Fibroblast of skin of abdomen (primary cell): ENCODE measurements at regions not wholly inside any gene's neighbourhood (a gene's known extent, or its start where the extent isn't known, plus 50 kb on each side); places are given as distances from the start of the nearest gene placed in this dataset.
"Not testable (repeated sequence)": the region's sequence is repeated elsewhere in the genome, so short reads cannot be mapped to it uniquely, and the experiment has no call there.

Experiments
- DNase-seq: peaks from one replicate; pipeline ENCODE4 v3.0.0-alpha.2; 2013

DNA sequence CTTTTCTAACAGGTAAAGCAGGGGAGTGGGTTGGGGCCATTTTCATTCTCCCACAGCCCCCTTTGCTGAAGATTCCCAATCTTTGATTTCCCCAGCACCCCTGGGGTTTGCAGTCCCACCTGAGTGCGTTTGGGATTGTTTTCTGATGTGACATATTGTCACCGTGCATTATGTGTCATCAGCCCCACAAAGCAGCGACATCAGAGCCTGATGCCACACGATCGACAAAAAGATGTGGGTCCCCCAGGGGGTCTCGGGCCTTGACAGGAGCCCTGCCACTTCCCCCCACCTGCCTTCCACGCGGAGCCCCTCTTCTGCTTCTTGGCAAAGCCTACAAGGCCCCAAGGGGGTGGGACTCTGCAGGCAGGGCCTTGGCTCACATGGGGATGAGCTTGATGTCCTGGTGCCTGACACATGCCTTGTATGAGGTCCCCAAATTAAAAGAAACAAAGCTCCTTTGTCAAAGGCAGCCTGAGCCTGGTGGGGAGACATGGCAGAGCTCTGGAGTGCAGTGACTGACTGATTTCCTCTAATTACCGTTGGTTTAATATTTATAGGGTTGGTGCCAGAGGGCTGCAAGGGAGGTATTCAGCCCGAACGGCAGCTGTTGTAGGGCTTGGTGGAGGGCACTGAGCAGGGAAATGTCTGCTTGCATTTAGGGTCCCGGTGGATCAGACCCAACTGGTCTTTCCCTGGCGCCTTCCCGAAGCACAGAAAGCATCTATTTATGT lies 149.2 kb downstream of the MIAT start:
- no peak for DNase-seq

DNA sequence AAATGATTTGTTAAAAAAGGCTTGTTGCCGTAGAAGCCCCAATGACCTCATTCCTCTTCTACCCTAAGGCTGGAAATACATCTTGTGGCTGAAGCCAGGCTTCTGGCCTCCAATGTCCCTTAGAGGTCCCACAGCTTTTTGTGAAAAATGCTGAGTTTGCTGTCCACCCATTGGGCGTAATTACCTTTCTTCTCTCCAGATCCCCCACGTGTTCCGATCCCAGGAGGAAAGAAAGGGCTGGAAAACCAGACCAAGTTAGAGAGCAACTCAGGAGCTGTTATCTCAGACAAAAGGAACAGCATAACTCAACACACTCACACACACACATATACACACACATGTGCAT lies 154.2 kb downstream of the MIAT start:
- DNase-seq: no peak

- DNase-seq: no peak
These were observed 155.3 kb downstream of the MIAT start for GRCh38 chr22:26812731-26813130.

DNA sequence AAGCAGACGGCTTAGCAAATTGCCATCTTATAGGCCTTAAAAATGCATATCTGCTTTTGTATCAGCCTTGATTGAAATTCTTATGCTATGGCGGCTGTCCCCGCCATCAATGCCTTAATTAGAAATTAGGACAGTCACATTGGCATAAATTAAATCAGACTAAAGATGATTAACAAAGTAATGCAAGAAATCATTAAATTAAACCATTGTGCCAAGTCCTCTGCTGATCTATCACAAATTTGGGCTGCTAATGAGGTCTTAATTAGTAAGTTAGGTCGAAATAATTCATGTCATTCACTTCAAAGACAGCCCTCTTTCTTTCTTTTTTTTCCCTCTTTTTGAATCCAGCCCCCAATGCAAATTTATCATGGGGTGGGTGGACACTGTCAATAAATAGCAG lies 159.3 kb downstream of the MIAT start:
- no peak for DNase-seq

- DNase-seq: no peak
These were observed 160.5 kb downstream of the MIAT start for GRCh38 chr22:26817926-26818325.

GRCh38 chr22:26821854-26822253 lies 164.5 kb downstream of the MIAT start:
- DNase-seq: no peak

DNA sequence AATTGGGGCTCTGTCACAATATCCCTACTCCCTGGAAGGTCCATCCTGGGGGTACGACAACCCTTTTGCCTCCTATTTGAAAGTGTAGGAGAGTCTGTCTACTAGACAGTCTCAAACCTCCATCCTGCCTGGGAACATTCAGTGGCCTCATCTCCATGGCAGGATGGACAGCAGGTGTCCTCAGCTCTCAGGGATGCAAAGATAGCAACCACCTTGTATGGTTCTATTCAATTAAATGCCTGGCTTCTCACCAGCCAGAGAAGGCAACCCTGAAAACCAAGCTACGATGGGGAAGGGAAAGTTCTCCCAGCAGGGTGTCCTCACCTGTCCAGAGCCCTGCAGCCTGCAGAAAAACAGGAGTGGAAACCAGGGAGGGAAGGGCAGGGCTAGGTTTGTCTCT lies 164.9 kb downstream of the MIAT start:
- DNase-seq: no peak

DNA sequence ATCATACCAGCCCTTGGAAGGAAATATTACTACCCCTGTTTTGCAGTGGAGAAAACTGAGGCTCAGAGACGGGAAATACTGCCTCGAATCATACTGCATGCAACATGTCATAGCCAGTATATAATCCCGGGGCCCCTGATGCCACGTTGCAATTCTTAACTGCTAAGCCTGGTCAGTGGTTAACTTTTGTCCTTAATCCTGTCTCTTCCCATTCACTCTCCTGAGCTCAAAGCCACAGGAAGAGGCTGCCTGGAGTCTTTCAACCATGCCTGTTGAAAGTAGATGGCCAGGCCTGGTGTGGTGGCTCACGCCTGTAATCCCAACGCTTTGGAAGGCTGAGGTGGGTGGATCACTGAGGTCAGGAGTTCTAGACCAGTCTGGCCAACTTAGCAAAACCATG lies 166.6 kb downstream of the MIAT start:
- no peak for DNase-seq

- DNase-seq: peak; percentile 50
These were observed 168.9 kb downstream of the MIAT start for GRCh38 chr22:26825960-26826935.

DNA sequence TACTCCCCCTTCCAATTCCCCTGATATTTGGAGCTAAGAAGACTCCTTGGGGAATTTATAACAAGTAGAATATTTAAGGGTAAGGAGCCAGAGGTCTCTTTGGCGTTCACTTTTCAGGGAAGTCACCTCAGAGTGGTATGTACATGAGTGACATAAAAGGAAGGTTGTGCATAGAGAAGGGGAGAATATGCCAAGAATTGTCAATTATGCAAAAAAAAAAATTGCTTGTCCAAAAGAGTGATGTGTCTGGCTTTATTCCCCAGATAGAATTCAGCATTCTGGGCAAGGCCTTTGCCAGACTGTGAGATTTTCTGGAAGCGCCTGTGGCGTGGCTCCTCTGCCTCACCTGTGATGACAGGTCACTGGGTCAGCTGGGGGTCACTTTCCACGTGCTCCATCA lies 170.2 kb downstream of the MIAT start:
- no peak for DNase-seq

DNA sequence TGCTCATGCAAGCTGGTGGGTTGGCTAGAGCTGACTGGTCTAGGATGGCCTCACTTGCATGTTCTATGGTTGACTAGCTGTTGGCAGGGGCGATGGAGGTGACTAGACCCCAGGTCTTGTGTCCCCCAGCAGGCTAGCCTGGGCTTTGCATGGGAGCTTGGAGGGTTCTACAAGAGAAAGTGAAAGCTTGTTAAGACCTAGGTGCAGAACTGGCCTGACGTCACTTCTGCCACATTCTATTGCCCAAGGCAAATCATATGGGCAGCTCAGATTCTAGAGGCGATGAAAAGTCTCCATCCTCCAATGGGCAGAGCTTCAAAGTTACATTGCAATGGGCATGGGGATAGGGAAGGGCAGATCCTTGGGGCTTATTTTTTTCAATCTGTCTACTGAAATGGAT lies 170.9 kb downstream of the MIAT start:
- DNase-seq: no peak

- DNase-seq: no peak
These were observed 173.4 kb downstream of the MIAT start for GRCh38 chr22:26830837-26831236.

- DNase-seq: no peak
These were observed 177.6 kb downstream of the MIAT start for GRCh38 chr22:26835023-26835422.

- peak; percentile 35 for DNase-seq
These were observed 178.6 kb downstream of the MIAT start for GRCh38 chr22:26835929-26836528.

DNA sequence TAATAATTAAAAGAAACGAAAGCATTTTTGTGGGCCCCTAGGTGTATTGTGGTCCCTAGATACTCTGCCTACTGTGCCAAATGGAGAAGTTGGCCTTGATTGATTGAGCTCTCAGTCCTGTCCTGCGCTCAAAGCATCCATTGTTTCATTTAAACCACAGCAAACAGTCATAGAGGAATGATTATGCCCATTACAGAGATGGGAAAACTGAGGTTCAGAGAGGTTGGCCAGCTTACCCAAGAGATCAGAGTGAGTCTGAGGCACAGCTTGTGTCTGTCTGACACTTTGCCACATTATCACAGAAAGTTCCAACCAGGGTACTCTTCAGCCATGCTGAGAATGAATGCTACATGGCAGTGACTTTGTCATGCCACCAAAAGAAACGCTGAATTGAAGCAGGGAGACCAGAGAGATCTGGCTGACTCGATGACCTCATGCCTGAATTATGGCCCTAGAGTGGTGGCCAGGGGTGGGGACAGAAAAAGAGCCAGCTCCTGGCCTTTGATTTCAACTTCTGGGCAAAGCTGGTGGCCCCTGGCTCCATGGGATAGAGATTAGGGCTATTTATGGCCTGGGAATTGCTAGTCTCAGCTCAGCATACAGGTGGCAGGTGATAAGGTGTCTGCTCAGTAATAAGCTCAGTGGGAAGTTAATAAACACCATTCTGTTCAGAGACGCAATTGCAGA lies 180.5 kb downstream of the MIAT start:
- no peak for DNase-seq

GRCh38 chr22:26838471-26838825 lies 181.1 kb downstream of the MIAT start:
- no peak for DNase-seq

- no peak for DNase-seq
These were observed 181.8 kb downstream of the MIAT start for GRCh38 chr22:26839216-26839615.

DNA sequence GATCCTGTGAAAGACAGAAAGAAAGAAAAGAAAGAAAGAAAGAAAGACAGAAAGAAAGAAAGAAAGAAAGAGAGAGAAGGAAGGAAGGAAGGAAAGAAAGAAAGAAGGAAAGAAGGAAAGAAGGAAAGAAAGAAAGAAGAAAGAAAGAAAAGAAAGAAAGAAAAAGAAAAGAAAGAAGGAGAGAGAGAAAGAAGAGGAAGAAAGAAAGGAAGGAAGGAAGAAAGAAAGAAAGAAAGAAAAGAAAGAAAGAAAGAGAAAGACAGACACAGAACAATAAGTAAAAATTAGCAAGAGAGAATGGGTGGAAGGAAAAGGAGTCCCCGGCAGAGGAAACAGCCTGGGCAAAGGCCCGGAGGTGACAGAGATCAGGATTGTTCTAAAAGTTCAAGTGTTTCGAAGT lies 183.4 kb downstream of the MIAT start:
- not testable (repeated sequence) for DNase-seq

- DNase-seq: no peak
These were observed 184.7 kb downstream of the MIAT start for GRCh38 chr22:26842103-26842502.

- peak; percentile 16 for DNase-seq
These were observed 187.8 kb downstream of the MIAT start for GRCh38 chr22:26845021-26845743.

DNA sequence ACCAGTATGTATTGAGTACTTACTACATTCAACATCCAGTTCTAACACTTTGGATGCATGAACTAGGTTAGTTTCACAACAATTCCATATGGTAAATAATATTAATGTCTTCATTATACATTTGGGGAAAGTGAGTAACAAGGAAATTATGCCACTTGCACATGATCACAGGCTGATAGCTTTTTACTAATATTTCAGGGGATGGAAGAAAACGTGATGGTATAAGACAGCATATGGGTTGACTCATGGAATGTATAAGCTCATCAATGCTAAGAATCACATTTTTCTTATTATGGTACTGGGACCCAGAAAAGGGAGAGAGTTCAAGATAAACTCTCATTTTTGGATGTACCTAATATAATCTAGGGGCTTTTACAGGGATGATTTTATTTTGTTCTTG lies 188.7 kb downstream of the MIAT start:
- DNase-seq: peak; percentile 40

DNA sequence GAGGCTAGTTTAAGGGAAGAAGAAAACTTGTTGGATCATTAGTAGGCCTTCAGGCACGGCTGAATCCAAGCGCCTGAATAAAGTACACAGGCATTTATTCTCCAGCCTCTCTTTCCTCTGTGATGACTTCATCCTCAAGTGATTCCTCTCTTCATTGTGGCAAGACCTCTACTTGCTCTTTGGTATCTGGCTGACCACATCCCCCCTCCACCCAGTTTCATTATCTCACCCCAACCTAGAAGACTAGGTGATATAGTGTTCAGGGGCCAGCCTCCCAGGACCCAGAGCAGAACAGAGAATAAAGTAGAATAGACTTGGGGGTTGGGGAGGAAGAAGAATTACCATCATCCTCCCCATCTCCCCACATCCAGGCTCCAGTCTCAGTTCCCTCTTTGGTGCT lies 189.3 kb downstream of the MIAT start:
- peak; percentile 51 for DNase-seq
